CD14-positive monocyte (primary cell): ENCODE measurements at regions not wholly inside any gene's neighbourhood (a gene's known extent, or its start where the extent isn't known, plus 50 kb on each side); places are given as distances from the start of the nearest gene placed in this dataset.

Source experiments
- DNase-seq, 3 donors: peaks; one replicate each; pipeline ENCODE4 v3.0.0-alpha.2; 2011 to 2022
- H2AFZ ChIP-seq: 2 replicates; pipeline ENCODE4 v1.6.0; 2012; ENCODE audit warnings: mild to moderate bottlenecking, low read depth, low read length, inconsistent platforms; ENCODE audit not compliant: insufficient read depth, poor library complexity, severe bottlenecking
- H3K27ac ChIP-seq, 2 donors: 1 replicate in 1 of 2; 2 replicates in 1 of 2; pipeline ENCODE4 v1.5.1; 2012 to 2013; ENCODE audit warnings: low read length in 2 of 2, control low read depth in 1 of 2, inconsistent platforms in 1 of 2, low read depth in 1 of 2, mild to moderate bottlenecking in 1 of 2
- H3K27me3 ChIP-seq, 2 donors: one replicate each; pipeline versions ENCODE4 v1.6.0 to v1.6.1; 2011 to 2013; ENCODE audit warnings: low read length in 2 of 2; ENCODE audit not compliant: control insufficient read depth in 2 of 2, insufficient read depth in 2 of 2
- H3K36me3 ChIP-seq, 2 donors: replicated peaks in 1 of 2; 1 replicate in 1 of 2; 2 replicates in 1 of 2; pipeline versions ENCODE4 v1.5.1 to v1.6.1; 2012 to 2013; ENCODE audit warnings: low read length in 2 of 2, control low read depth in 1 of 2, inconsistent platforms in 1 of 2, mild to moderate bottlenecking in 1 of 2; ENCODE audit not compliant: insufficient read depth in 2 of 2, control insufficient read depth in 1 of 2
- H3K4me1 ChIP-seq, 2 donors: 1 replicate in 1 of 2; 2 replicates in 1 of 2; pipeline versions ENCODE4 v1.5.1 to v1.6.1; 2012 to 2013; ENCODE audit warnings: low read length in 2 of 2, control low read depth in 1 of 2, inconsistent platforms in 1 of 2, mild to moderate bottlenecking in 1 of 2, moderate library complexity in 1 of 2; ENCODE audit not compliant: insufficient read depth in 2 of 2, control insufficient read depth in 1 of 2
- H3K4me2 ChIP-seq: replicated peaks from 2 replicates; pipeline ENCODE3; 2012; ENCODE audit warnings: low read length, moderate library complexity, mild to moderate bottlenecking; ENCODE audit not compliant: poor library complexity, severe bottlenecking; ENCODE audit errors: extremely low read depth
- H3K4me3 ChIP-seq, 3 experiments: fragments of 200-600 bp in 1 of 3; sonication (generic) in 1 of 3; replicated peaks in 1 of 3; 1 replicate in 2 of 3; 2 replicates in 1 of 3; pipeline ENCODE4 v1.5.1; 2011 to 2013; ENCODE audit warnings: low read length in 3 of 3, mild to moderate bottlenecking in 3 of 3, control low read depth in 2 of 3, low read depth in 2 of 3, inconsistent platforms in 1 of 3, moderate library complexity in 1 of 3
- H3K79me2 ChIP-seq: 2 replicates; pipeline ENCODE4 v1.6.0; 2012; ENCODE audit warnings: mild to moderate bottlenecking, control low read depth, inconsistent platforms, low read length, moderate library complexity; ENCODE audit not compliant: insufficient read depth
- H3K9ac ChIP-seq: 2 replicates; pipeline ENCODE4 v1.6.0; 2017; ENCODE audit warnings: low read length, mild to moderate bottlenecking; ENCODE audit not compliant: insufficient read depth, poor library complexity, severe bottlenecking
- H3K9me3 ChIP-seq, 2 donors: replicated peaks in 1 of 2; 1 replicate in 1 of 2; 2 replicates in 1 of 2; pipeline versions ENCODE4 v1.5.1 to v1.6.1; 2012 to 2013; ENCODE audit warnings: low read length in 2 of 2, control low read depth in 1 of 2; ENCODE audit not compliant: control insufficient read depth in 1 of 2, insufficient read depth in 1 of 2
- H4K20me1 ChIP-seq: 2 replicates; pipeline ENCODE4 v1.6.0; 2012; ENCODE audit warnings: mild to moderate bottlenecking, low read length, control low read depth, moderate library complexity; ENCODE audit not compliant: insufficient read depth
- H3K27ac Mint-ChIP-seq, 7 donors: one replicate each; pipeline ENCODE4 v1.8.0; 2020; ENCODE audit warnings: mild to moderate bottlenecking in 7 of 7, mixed read lengths in 7 of 7, moderate library complexity in 6 of 7, inconsistent platforms in 2 of 7
- H3K27me3 Mint-ChIP-seq, 3 donors: one replicate each; pipeline ENCODE4 v1.8.0; 2021 to 2022; ENCODE audit warnings: low read depth in 3 of 3, mild to moderate bottlenecking in 3 of 3, mixed read lengths in 3 of 3, moderate library complexity in 3 of 3, inconsistent platforms in 1 of 3
- H3K36me3 Mint-ChIP-seq, 2 donors: one replicate each; pipeline ENCODE4 v1.8.0; 2020; ENCODE audit warnings: mixed read lengths in 2 of 2, inconsistent platforms in 1 of 2, mild to moderate bottlenecking in 1 of 2
- H3K4me1 Mint-ChIP-seq: one replicate; pipeline ENCODE4 v1.8.0; 2020; ENCODE audit warnings: mild to moderate bottlenecking, mixed read lengths
- H3K4me3 Mint-ChIP-seq, 2 donors: one replicate each; pipeline ENCODE4 v1.8.0; 2020; ENCODE audit warnings: mild to moderate bottlenecking in 2 of 2, mixed read lengths in 2 of 2, moderate library complexity in 1 of 2
- H3K9me3 Mint-ChIP-seq, 7 donors: one replicate each; pipeline ENCODE4 v1.8.0; 2020 to 2022; ENCODE audit warnings: mixed read lengths in 7 of 7, mild to moderate bottlenecking in 6 of 7, moderate library complexity in 6 of 7, inconsistent platforms in 2 of 7
- WGBS: methylation state at CpG from one replicate; pipeline ENCODE4 v1.1.5; 2013; ENCODE audit warnings: missing lambda C conversion rate; ENCODE audit not compliant: insufficient coverage; 5-methylcytosine and 5-hydroxymethylcytosine counted together
- intact Hi-C, 2 donors: fragments of 100-400 bp; cut with micrococcal nuclease; formaldehyde crosslinking; loops; one replicate each; pipeline versions ENCODE4 v1.15.0 to v1.15.1; 2023
- TF ChIP-seq, protein P1 (sequence below): fragments of 200-600 bp; IDR thresholded peaks from one replicate; pipeline ENCODE4 v1.8.0; 2022; ENCODE audit warnings: antibody characterized with exemption, mild to moderate bottlenecking

DNA sequence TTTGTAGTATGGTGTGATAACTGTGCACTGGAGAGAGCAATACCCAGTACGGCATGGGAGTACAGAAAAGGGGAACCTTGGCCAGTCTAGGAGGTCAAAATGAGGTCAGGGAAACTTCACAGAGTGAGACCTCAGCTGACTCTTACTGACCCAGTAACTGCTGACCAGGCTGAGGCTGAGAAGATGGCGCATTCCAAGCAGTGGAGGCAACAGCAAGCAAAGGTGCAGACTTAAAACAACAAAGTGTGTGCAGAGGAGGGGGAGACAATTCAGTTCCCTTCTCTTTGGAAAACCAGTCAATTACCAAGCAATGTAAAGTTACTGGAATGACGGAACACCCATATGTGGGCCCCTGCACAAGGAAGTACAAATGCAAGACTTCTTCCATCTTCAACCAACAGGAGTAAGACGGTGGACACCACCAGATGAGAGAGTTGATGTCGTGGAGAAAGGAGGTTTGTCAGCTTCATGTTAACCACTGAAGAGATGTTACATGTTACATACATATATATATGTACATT is 54.6 kb upstream of the PRDX6 start:
- Histone ChIP-seq H3K36me3 (no peaks in the 10 kb centered on the region), H3K27ac (peak overlapping the region; percentile 15 to 73), H3K4me1 (peaks cover 46 to 56% of the 10 kb centered on the region in 2 donors), H4K20me1 (no peaks in the 10 kb centered on the region), H3K4me2 (peak overlapping the region; percentile 35), H3K9ac (no peak overlapping the region), H3K27me3 (no peaks in the 10 kb centered on the region), H2AFZ (peak overlapping the region; percentile 26), H3K79me2 (no peaks in the 10 kb centered on the region), H3K4me3 (peak overlapping the region in 1 of 3 experiments; percentile 33), H3K9me3 (no peaks in the 10 kb centered on the region)
- intact Hi-C loops, result loop anchor here (5.0 to 10.0 kb wide), 3 partner anchors 400 to 678 kb away; partner anchors contain the start of genes CENPL (in 1 of the 2) and DARS2 (in 1 of the 2)
- Mint-ChIP-seq H3K4me1 (peaks cover 65% of the 10 kb centered on the region), H3K27me3 (peaks cover 0 to 3% (median 0%) of the 10 kb centered on the region in 3 donors), H3K36me3 (peaks cover 7 to 16% of the 10 kb centered on the region in 2 donors), H3K27ac (peak overlapping the region; percentile 73 to 93 (median 90)), H3K9me3 (no peaks in the 10 kb centered on the region), H3K4me3 (peak overlapping the region in 1 of 2 donors; percentile 61)
- DNase-seq, result peak; percentile 86 to 90 (median 88)
- TF ChIP-seq, protein P1, sequence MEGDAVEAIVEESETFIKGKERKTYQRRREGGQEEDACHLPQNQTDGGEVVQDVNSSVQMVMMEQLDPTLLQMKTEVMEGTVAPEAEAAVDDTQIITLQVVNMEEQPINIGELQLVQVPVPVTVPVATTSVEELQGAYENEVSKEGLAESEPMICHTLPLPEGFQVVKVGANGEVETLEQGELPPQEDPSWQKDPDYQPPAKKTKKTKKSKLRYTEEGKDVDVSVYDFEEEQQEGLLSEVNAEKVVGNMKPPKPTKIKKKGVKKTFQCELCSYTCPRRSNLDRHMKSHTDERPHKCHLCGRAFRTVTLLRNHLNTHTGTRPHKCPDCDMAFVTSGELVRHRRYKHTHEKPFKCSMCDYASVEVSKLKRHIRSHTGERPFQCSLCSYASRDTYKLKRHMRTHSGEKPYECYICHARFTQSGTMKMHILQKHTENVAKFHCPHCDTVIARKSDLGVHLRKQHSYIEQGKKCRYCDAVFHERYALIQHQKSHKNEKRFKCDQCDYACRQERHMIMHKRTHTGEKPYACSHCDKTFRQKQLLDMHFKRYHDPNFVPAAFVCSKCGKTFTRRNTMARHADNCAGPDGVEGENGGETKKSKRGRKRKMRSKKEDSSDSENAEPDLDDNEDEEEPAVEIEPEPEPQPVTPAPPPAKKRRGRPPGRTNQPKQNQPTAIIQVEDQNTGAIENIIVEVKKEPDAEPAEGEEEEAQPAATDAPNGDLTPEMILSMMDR, result no peak
- WGBS, result 8% methylated on average over 2 of the region's 5 CpGs

DNA sequence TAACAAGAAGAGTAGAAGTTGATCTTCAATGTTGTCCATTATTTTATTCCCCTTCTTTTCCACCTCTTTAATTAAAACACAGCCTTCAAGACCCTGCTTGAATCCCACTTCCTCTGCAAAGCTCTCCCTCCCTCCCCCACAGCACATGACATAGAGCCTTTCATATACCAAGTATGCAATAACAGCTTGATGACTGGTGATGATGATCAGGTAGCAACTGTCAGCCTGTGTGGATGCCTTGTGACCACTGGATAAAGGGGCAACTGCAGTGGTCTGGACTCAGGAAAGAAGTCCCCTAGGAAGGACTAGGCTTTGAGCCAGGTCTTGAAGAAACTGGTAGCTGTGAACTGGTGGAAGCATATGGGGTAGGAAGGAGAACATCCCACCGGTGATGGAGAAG is 53.8 kb upstream of the PRDX6 start:
- H3K36me3 Mint-ChIP-seq, result peaks cover 5 to 16% of the 10 kb centered on the region in 2 donors
- Histone ChIP-seq H3K9ac (no peak overlapping the region), H3K4me2 (no peak overlapping the region), H4K20me1 (no peaks in the 10 kb centered on the region), H3K27ac (no peak overlapping the region), H3K9me3 (no peaks in the 10 kb centered on the region), H3K4me3 (no peak overlapping the region), H3K36me3 (no peaks in the 10 kb centered on the region), H3K4me1 (peaks cover 41 to 49% of the 10 kb centered on the region in 2 donors), H2AFZ (no peak overlapping the region), H3K79me2 (no peaks in the 10 kb centered on the region), H3K27me3 (no peaks in the 10 kb centered on the region)
- peak overlapping the region; percentile 65 to 93 (median 85) for H3K27ac Mint-ChIP-seq
- DNase-seq, result no peak
- H3K4me3 Mint-ChIP-seq, result no peak overlapping the region
- no peaks in the 10 kb centered on the region for H3K9me3 Mint-ChIP-seq
- TF ChIP-seq, protein P1, result no peak
- WGBS, result no CpG with 5 or more reads among the region's 1 CpG
- H3K4me1 Mint-ChIP-seq, result peaks cover 58% of the 10 kb centered on the region
- peaks cover 0 to 3% (median 0%) of the 10 kb centered on the region in 3 donors for H3K27me3 Mint-ChIP-seq
- intact Hi-C loops, result loop anchor here (5.0 to 10.0 kb wide), 3 partner anchors 399 to 678 kb away; partner anchors contain the start of genes CENPL (in 1 of the 2) and DARS2 (in 1 of the 2)
